ENCODE measurements at regions not wholly inside any gene's neighbourhood (a gene's known extent, or its start where the extent isn't known, plus 50 kb on each side); places are given as distances from the start of the nearest gene placed in this dataset.

GRCh38 chr5:118679264-118679940, 308.9 kb downstream of the DTWD2 start:
- WGBS, 10 experiments = 0 to 100% (median 57%) methylated on average over 2 to 6 of the region's 6 CpGs; no CpG with 5 or more reads in 1 of the 10 experiments

GRCh38 chr5:118678746-118679145, 309.6 kb downstream of the DTWD2 start:
- WGBS, 10 experiments = 4 to 69% (median 20%) methylated on average over 1 to 3 of the region's 3 CpGs; no CpG with 5 or more reads in 1 of the 10 experiments

More at GRCh38 chr5:118679264-118679940, 308.9 kb downstream of the DTWD2 start:
- ATAC-seq (replicated peaks in 6 of 8) = no peak
- in situ Hi-C loops (cut with MboI; ENCODE audit: low pct_unique_long_range_greater_than_20kb in 2 of 9, low sequenced_read_pairs in 9 of 9, unreplicated experiment in 9 of 9) = no loop called here
- Histone ChIP-seq H3K27ac (no peak overlapping the region), H3K4me1 (replicated peaks in 1 of 2) (no peaks in the 10 kb centered on the region), H3K4me3 (no peak overlapping the region)

GRCh38 chr5:118675247-118675646, 313.1 kb downstream of the DTWD2 start:
- in situ Hi-C loops (cut with MboI; ENCODE audit: low pct_unique_long_range_greater_than_20kb in 2 of 9, low sequenced_read_pairs in 9 of 9, unreplicated experiment in 9 of 9) = no loop called here
- H3K4me1 ChIP-seq (replicated peaks in 1 of 2) = no peaks in the 10 kb centered on the region
- WGBS, 10 experiments = 0 to 100% (median 67%) methylated on average over 1 of the region's 1 CpG; no CpG with 5 or more reads in 1 of the 10 experiments
- no peak overlapping the region for H3K27ac ChIP-seq
- ATAC-seq (replicated peaks in 6 of 8) = no peak
- no peak overlapping the region for H3K4me3 ChIP-seq

More at GRCh38 chr5:118678746-118679145, 309.6 kb downstream of the DTWD2 start:
- Histone ChIP-seq H3K4me3 (no peak overlapping the region), H3K27ac (no peak overlapping the region), H3K4me1 (replicated peaks in 1 of 2) (no peaks in the 10 kb centered on the region)
- no peak for ATAC-seq (replicated peaks in 6 of 8)
- in situ Hi-C loops (cut with MboI; ENCODE audit: low pct_unique_long_range_greater_than_20kb in 2 of 9, low sequenced_read_pairs in 9 of 9, unreplicated experiment in 9 of 9) = no loop called here

GRCh38 chr5:118657576-118657975, 330.8 kb downstream of the DTWD2 start:
- no peak overlapping the region for H3K27ac ChIP-seq
- no peak for ATAC-seq (replicated peaks in 6 of 8)
- H3K4me1 ChIP-seq (replicated peaks in 1 of 2) = no peaks in the 10 kb centered on the region
- in situ Hi-C loops (cut with MboI; ENCODE audit: low pct_unique_long_range_greater_than_20kb in 2 of 9, low sequenced_read_pairs in 9 of 9, unreplicated experiment in 9 of 9) = no loop called here
- WGBS, 10 experiments = 0 to 73% methylated on average over 1 of the region's 1 CpG; no CpG with 5 or more reads in 8 of the 10 experiments
- H3K4me3 ChIP-seq = no peak overlapping the region

GRCh38 chr5:118653872-118654271, 334.5 kb downstream of the DTWD2 start:
- in situ Hi-C loops (cut with MboI; ENCODE audit: low pct_unique_long_range_greater_than_20kb in 2 of 9, low sequenced_read_pairs in 9 of 9, unreplicated experiment in 9 of 9) = no loop called here
- 0 to 88% (median 58%) methylated on average over 1 of the region's 1 CpG; no CpG with 5 or more reads in 2 of the 10 experiments for WGBS, 10 experiments
- H3K4me1 ChIP-seq (replicated peaks in 1 of 2) = peaks cover 0 to 2% of the 10 kb centered on the region in 2 donors
- no peak overlapping the region for H3K4me3 ChIP-seq
- H3K27ac ChIP-seq = no peak overlapping the region
- no peak for ATAC-seq (replicated peaks in 6 of 8)

- ATAC-seq (replicated peaks in 6 of 8) = no peak
- in situ Hi-C loops (cut with MboI; ENCODE audit: low pct_unique_long_range_greater_than_20kb in 2 of 9, low sequenced_read_pairs in 9 of 9, unreplicated experiment in 9 of 9) = no loop called here
- 0 to 100% (median 100%) methylated on average over 1 of the region's 1 CpG; no CpG with 5 or more reads in 3 of the 10 experiments for WGBS, 10 experiments
These were observed 335.2 kb downstream of the DTWD2 start for GRCh38 chr5:118653183-118653582.

GRCh38 chr5:118651002-118651401, 337.3 kb downstream of the DTWD2 start:
- no peak for ATAC-seq (replicated peaks in 6 of 8)
- H3K27ac ChIP-seq = no peak overlapping the region

More at GRCh38 chr5:118653183-118653582, 335.2 kb downstream of the DTWD2 start:
- Histone ChIP-seq H3K27ac (no peak overlapping the region), H3K4me1 (replicated peaks in 1 of 2) (peaks cover 0 to 3% of the 10 kb centered on the region in 2 donors), H3K4me3 (no peak overlapping the region)

GRCh38 chr5:118647587-118647986, 340.8 kb downstream of the DTWD2 start:
- in situ Hi-C loops (cut with MboI; ENCODE audit: low pct_unique_long_range_greater_than_20kb in 2 of 9, low sequenced_read_pairs in 9 of 9, unreplicated experiment in 9 of 9) = no loop called here
- H3K4me3 ChIP-seq = no peak overlapping the region
- ATAC-seq (replicated peaks in 6 of 8) = no peak
- 4 to 100% (median 80%) methylated on average over 3 to 7 of the region's 7 CpGs; no CpG with 5 or more reads in 3 of the 10 experiments for WGBS, 10 experiments
- no peak overlapping the region for H3K27ac ChIP-seq
- peaks cover 0 to 3% of the 10 kb centered on the region in 2 donors for H3K4me1 ChIP-seq (replicated peaks in 1 of 2)

More at GRCh38 chr5:118651002-118651401, 337.3 kb downstream of the DTWD2 start:
- in situ Hi-C loops (cut with MboI; ENCODE audit: low pct_unique_long_range_greater_than_20kb in 2 of 9, low sequenced_read_pairs in 9 of 9, unreplicated experiment in 9 of 9) = no loop called here
- 0 to 83% (median 83%) methylated on average over 2 to 3 of the region's 3 CpGs; no CpG with 5 or more reads in 5 of the 10 experiments for WGBS, 10 experiments
- Histone ChIP-seq H3K4me1 (replicated peaks in 1 of 2) (peaks cover 0 to 3% of the 10 kb centered on the region in 2 donors), H3K4me3 (no peak overlapping the region)

GRCh38 chr5:118646917-118647316, 341.4 kb downstream of the DTWD2 start:
- Histone ChIP-seq H3K4me1 (replicated peaks in 1 of 2) (peaks cover 0 to 3% of the 10 kb centered on the region in 2 donors), H3K27ac (no peak overlapping the region), H3K4me3 (no peak overlapping the region)
- 27 to 86% (median 79%) methylated on average over 1 to 5 of the region's 6 CpGs; no CpG with 5 or more reads in 3 of the 10 experiments for WGBS, 10 experiments
- ATAC-seq (replicated peaks in 6 of 8) = no peak
- in situ Hi-C loops (cut with MboI; ENCODE audit: low pct_unique_long_range_greater_than_20kb in 2 of 9, low sequenced_read_pairs in 9 of 9, unreplicated experiment in 9 of 9) = no loop called here

GRCh38 chr5:118637947-118638670, 350.2 kb downstream of the DTWD2 start:
- no peak overlapping the region for H3K27ac ChIP-seq
- 27 to 100% (median 82%) methylated on average over 1 to 9 of the region's 9 CpGs; no CpG with 5 or more reads in 1 of the 10 experiments for WGBS, 10 experiments
- ATAC-seq (replicated peaks in 6 of 8) = no peak
- H3K4me3 ChIP-seq = no peak overlapping the region
- in situ Hi-C loops (cut with MboI; ENCODE audit: low pct_unique_long_range_greater_than_20kb in 2 of 9, low sequenced_read_pairs in 9 of 9, unreplicated experiment in 9 of 9) = no loop called here
- H3K4me1 ChIP-seq (replicated peaks in 1 of 2) = no peaks in the 10 kb centered on the region

GRCh38 chr5:118628660-118629354, 359.5 kb downstream of the DTWD2 start:
- in situ Hi-C loops (cut with MboI; ENCODE audit: low pct_unique_long_range_greater_than_20kb in 2 of 9, low sequenced_read_pairs in 9 of 9, unreplicated experiment in 9 of 9) = no loop called here
- Histone ChIP-seq H3K27ac (no peak overlapping the region), H3K4me1 (replicated peaks in 1 of 2) (no peaks in the 10 kb centered on the region), H3K4me3 (no peak overlapping the region)
- 0 to 92% (median 66%) methylated on average over 1 to 4 of the region's 4 CpGs; no CpG with 5 or more reads in 1 of the 10 experiments for WGBS, 10 experiments
- peak in 2 of 8 experiments; percentile 40 to 58 for ATAC-seq (replicated peaks in 6 of 8)

- no peak for ATAC-seq (replicated peaks in 6 of 8)
- Histone ChIP-seq H3K4me1 (replicated peaks in 1 of 2) (peaks cover 3 to 9% of the 10 kb centered on the region in 2 donors), H3K4me3 (no peak overlapping the region), H3K27ac (no peak overlapping the region)
- 0 to 92% (median 50%) methylated on average over 1 to 2 of the region's 2 CpGs; no CpG with 5 or more reads in 3 of the 10 experiments for WGBS, 10 experiments
- in situ Hi-C loops (cut with MboI; ENCODE audit: low pct_unique_long_range_greater_than_20kb in 2 of 9, low sequenced_read_pairs in 9 of 9, unreplicated experiment in 9 of 9) = no loop called here
These were observed 368.1 kb downstream of the DTWD2 start for GRCh38 chr5:118620233-118620632.

GRCh38 chr5:118619823-118620222, 368.5 kb downstream of the DTWD2 start:
- ATAC-seq (replicated peaks in 6 of 8) = peak in 2 of 8 experiments; percentile 26 to 71
- in situ Hi-C loops (cut with MboI; ENCODE audit: low pct_unique_long_range_greater_than_20kb in 2 of 9, low sequenced_read_pairs in 9 of 9, unreplicated experiment in 9 of 9) = no loop called here
- 0 to 80% (median 31%) methylated on average over 1 to 3 of the region's 3 CpGs; no CpG with 5 or more reads in 1 of the 10 experiments for WGBS, 10 experiments
- Histone ChIP-seq H3K27ac (no peak overlapping the region), H3K4me1 (replicated peaks in 1 of 2) (peaks cover 5 to 11% of the 10 kb centered on the region in 2 donors), H3K4me3 (no peak overlapping the region)

Data from motor neuron (in vitro differentiated cells).